GF-D8 (cell line): ENCODE measurements at regions not wholly inside any gene's neighbourhood (a gene's known extent, or its start where the extent isn't known, plus 50 kb on each side); places are given as distances from the start of the nearest gene placed in this dataset.

Source experiments
- DNase-seq: peaks from one replicate; lab custom pipeline; 2025; lab: John Stamatoyannopoulos, UW

DNA sequence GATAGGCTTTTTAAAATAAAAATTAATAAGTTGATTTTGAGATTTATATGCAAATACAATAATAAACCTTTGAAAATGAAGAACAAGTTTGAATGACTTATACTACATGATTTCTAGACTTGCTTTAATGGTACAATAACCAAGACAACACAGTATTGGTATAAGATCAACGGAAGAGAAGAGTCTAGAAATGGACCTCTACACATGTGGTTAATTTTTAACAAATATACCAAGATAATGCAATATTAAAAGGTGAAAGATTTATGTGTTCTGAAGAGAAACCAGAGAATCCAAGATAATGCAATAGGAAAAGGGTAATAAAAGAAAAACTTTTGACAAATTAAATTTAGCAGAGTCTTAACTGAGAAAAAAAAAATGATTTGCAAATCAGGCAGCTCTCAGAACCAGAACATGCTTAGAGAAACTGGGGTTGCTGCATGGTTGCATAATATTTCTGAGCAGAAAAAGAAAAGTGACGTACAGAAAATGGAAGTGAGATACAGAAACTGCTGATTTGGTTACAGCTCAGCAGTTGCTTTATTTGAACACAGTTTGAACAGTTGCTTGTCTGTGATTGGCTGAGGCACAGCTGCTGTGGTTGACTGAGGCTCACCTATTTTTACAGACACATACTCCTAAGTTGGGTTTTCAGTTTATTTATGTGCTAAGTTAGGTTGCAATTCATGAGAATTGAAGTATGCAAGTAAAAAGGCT, 365.9 kb downstream of the CRPPA start:
- no peak for DNase-seq

GRCh38 chr7:16051561-16052255, 365.2 kb upstream of the MEOX2 start:
- DNase-seq, result no peak

DNA sequence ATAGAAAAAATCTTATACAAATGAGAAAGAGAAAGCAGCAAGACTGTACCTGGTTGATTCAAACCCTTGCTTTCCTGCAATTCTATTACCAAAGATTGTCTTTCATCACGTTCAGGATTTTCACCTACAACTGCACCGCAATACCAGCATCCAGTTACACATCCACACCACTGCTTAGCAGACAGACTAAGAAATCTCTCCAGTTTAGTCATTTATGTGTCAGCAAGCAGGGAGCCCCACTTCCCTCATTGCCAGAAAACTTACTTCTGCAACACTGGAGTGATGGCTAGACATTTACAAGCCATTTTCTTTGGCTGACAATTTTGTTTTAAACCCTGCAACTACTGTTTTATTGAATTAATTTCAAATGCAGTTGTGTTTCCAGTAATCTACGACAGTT, 359.6 kb upstream of the MEOX2 start:
- no peak for DNase-seq

DNA sequence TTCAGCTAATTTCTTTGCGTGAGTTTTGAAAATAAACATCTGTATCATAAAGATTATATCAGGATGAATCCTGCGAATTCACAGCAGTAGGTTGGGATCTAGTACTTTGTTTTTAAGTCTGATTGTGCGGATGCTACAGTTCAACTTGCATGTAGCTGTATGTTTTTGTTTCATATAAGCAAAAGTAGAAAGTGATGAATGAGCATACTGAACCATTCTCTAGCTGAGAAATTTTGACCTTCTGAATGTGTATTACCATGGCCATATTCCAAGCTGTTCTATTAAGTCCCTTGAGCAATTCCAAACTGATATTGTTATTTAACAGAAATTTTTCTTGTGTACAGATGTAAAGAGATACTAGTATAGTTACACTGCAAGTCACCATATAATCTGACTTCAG, 358.8 kb upstream of the MEOX2 start:
- no peak for DNase-seq

DNA sequence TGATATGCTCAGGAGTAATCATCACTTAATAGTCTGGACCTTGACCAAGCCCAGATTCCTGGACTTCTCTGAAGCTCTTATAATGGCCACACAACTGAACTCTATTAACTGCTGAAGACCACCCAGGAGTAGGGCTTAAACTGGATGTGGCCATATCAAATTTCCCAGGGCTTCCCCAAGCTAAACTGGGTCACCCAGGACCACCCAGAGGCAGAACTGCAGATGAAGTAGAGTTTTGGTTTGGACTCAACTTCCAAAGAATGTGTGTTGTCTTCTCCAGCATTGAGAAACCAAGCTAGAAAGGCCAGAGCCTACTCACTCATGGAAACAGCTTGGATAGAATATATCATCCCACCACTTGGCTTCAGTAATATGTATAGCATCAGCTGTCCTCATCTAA, 358.2 kb upstream of the MEOX2 start:
- no peak for DNase-seq

- no peak for DNase-seq
Measured at GRCh38 chr7:16040346-16040745, 353.9 kb upstream of the MEOX2 start.

GRCh38 chr7:16038906-16039305, 352.4 kb upstream of the MEOX2 start:
- no peak for DNase-seq

- no peak for DNase-seq
Measured at GRCh38 chr7:16035392-16035791, 348.9 kb upstream of the MEOX2 start.

DNA sequence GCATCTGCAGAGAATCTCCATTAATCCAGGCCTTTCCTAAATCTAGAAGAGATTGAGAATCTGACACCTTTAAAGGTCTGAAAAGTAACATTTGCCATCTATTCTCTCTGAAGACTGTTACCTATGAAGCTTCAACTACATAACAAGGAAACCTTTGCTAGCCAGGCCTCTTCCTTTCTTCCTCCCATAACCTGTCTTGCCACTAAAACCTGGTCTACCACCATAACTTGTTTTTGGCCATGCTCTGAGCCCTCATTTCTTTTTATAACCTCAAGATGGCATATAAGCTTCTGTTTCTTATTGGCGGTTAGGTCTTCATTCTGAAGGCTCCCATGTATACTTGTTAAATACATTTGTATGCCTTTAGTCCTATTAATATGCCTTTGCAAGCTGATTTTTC, 348.4 kb upstream of the MEOX2 start:
- no peak for DNase-seq

DNA sequence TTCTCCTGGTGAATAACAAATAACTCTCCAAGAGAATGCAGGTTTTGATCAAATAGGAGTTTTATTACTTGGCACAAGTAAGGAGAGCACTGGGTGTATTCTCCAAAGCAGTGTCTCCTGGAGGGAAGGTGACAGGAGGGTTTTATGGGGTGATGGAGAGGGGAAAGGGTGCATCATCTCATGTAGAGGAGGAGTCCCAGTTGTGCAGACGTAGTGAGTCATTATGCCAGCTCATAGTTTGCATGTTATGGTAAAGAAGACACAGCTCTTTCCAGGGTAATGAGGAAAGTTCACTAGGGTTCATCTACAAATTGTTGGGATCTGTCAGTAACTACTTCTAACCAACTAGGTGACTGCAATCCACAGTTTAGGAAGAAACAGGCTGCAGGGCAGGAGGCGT, 347.9 kb upstream of the MEOX2 start:
- DNase-seq, result no peak

GRCh38 chr7:16033233-16033632, 346.8 kb upstream of the MEOX2 start:
- DNase-seq, result no peak

- no peak for DNase-seq
Measured at GRCh38 chr7:16028636-16029035, 342.2 kb upstream of the MEOX2 start.

- no peak for DNase-seq
Measured at GRCh38 chr7:16028103-16028502, 341.6 kb upstream of the MEOX2 start.

GRCh38 chr7:16027396-16027795, 340.9 kb upstream of the MEOX2 start:
- DNase-seq, result no peak

DNA sequence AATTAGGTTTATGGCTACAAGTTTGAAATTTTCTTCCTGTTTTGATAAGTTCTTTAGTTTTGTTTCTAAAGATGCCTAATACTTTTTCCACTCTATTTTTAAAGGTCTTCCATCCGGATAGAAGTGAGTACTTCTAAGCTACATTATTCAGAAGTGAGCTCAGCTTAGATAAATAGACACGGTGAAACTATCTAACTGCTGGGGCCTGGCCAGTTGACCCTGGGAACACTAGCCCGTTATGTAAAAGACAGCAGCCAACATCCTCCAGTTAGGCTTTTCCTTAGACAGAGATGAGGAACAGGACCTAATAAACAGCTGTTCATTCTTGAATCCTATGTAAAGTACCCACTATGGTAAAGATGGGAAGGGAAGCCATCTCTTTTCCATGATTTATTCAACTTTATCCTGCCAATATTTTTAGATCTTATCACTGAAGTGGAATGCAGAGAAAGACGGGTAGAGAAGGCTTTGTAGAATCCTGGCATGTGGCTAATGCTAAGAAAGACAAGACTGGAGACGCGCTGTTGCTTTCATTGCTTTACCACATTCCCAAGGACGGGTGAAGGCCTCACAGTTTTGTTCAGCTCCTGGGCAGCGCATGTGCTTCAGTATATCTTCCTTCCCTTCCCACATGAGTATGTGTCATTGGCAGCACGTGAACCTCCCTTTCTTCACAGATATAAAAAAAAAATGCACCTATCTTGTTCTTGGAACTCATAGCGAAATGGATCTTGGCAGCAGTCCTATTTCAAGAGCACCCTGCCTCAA, 340.0 kb upstream of the MEOX2 start:
- DNase-seq, result no peak

DNA sequence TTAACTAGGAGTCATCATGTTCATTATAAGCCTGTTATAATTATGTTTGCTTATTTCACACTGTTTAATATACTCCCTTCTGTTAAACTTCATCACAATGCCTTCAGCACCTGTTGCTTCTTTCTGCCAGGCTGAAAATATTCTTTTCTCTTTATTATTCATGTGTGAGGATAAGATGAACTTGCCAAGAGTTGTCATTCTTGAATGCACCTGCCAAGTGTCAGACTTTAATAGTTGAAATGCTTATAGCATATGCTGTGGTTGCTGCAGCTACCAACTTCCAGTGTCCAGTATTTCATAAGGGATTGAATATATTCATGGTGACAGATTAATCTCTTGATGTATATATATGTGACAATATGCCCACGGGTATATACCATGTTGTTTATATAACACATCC, 339.2 kb upstream of the MEOX2 start:
- DNase-seq, result no peak

GRCh38 chr7:16023503-16023902, 337.0 kb upstream of the MEOX2 start:
- DNase-seq, result no peak

DNA sequence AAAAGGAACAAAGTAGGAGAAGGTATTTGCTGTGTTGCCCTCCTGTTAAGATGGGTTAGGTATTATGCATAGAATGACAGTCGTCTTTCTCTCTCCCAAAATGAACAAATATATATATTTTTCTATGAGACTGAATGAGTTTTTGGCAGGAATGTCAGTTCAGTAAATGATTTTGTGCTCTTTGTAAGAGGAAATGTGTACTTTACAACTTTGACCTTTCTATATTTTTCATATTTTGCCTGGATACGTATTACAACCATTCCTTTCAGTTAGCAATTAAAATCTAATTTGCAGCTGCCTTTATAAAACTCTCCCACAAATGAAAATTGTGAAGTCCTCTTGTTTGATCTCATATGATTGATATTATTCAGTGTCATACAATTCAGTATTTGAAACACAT, 336.6 kb upstream of the MEOX2 start:
- DNase-seq, result no peak

DNA sequence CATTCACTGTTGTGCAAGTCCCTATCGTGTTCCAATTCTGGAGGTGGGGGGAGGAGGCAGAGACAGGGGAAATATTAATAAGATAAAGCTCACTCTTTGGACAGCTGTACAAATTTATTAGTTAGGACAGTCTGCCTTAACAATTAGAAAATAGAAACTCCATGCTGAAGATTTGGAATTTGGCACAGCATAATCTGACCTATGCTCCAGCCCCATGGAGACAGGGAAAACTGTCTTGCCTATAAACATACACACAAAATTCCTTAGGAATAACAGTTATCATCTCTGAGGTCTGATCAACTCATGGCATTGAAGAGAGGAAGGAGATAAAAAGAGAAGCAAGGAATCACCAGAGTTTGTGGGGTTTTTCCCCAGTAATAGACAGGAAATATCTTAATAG, 335.4 kb upstream of the MEOX2 start:
- DNase-seq, result no peak

GRCh38 chr7:16015981-16016380, 329.5 kb upstream of the MEOX2 start:
- no peak for DNase-seq

DNA sequence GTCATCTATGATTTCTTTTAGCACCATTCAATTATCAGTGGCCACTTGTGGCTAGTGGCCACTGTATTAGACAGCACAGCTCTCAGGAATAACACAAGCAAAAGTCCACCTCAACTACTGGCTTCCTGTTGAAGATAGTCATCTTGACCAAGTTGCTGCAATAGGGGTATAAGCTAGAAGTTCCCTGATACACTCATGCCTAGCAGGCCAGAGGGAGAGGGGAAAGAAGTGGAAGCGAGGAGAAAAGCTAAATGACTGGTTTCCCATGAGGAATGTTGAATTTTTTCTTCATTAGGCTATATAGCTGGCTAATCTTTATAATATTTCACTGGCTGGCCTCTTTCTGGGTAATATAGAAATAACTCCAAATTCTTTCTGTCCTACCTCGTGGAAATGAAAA, 327.5 kb upstream of the MEOX2 start:
- DNase-seq, result no peak

- DNase-seq, result no peak
Measured at GRCh38 chr7:16007911-16008310, 321.4 kb upstream of the MEOX2 start.

DNA sequence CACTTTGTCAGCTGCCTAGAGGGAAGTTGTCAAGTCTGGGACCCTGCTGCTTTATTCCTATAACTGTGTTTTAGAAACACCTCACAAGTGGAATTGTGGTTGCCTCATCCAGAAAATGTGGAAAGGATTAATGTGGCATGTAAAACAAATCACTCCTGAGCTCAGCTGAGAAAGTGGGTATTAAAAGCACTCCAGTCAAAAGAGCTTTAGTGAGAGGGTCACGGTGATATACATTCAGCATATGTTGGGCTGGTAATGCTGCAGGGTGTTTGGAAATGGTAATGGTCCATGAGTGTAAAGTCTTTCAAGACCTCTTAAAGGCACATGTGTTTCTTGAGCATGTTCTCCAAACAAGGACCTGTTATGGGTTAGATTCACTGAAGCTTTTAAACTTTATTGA, 318.2 kb upstream of the MEOX2 start:
- no peak for DNase-seq
